ENCODE measurements at regions not wholly inside any gene's neighbourhood (a gene's known extent, or its start where the extent isn't known, plus 50 kb on each side); places are given as distances from the start of the nearest gene placed in this dataset.

DNA sequence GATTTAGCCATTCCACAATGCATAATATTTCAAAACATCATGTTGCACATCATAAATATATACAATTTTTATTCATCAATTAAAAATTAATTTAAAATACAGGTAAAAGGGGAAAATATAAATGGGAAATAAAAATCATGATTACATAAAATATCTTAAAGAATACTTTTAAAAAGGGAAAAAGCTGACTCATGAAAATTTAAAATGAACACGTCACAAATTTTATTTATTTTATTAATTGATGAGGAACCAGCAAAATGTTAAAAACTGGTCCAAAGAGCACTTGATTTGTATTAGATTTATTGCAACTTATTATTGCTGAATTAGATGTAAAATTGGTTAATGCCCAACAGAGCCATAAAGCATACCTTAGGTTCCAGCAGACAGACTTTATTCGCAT, 78.5 kb upstream of the ANK2 start:
- TF ChIP-seq, protein P1, sequence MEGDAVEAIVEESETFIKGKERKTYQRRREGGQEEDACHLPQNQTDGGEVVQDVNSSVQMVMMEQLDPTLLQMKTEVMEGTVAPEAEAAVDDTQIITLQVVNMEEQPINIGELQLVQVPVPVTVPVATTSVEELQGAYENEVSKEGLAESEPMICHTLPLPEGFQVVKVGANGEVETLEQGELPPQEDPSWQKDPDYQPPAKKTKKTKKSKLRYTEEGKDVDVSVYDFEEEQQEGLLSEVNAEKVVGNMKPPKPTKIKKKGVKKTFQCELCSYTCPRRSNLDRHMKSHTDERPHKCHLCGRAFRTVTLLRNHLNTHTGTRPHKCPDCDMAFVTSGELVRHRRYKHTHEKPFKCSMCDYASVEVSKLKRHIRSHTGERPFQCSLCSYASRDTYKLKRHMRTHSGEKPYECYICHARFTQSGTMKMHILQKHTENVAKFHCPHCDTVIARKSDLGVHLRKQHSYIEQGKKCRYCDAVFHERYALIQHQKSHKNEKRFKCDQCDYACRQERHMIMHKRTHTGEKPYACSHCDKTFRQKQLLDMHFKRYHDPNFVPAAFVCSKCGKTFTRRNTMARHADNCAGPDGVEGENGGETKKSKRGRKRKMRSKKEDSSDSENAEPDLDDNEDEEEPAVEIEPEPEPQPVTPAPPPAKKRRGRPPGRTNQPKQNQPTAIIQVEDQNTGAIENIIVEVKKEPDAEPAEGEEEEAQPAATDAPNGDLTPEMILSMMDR (IDR thresholded peaks at IDR 0.05; ENCODE audit: low read depth, low read length): no peak
- no peak for TF ChIP-seq MYC (IDR thresholded peaks at IDR 0.05; ENCODE audit: low read depth, low read length)
- no peak for TF ChIP-seq POLR2A (IDR thresholded peaks at IDR 0.05; ENCODE audit: extremely low read depth, insufficient read length)

All from NB4 (cell line).